Panc1 (cell line): ENCODE measurements at regions not wholly inside any gene's neighbourhood (a gene's known extent, or its start where the extent isn't known, plus 50 kb on each side); places are given as distances from the start of the nearest gene placed in this dataset.

Experiments used
- ATAC-seq: fragments of 200-7000 bp; cut with Tn5 transposase; 2 replicates; pipeline ENCODE4 v1.9.1; 2020; ENCODE audit warnings: mild to moderate bottlenecking, moderate library complexity
- BruUV-seq: library from RNA; stranded (reverse); fragments of 400-500 nt; replicated peaks from 2 replicates; lab custom pipeline; 2021; lab: Mats Ljungman, UMichigan
- CTCF ChIA-PET: fragments of 300-600 bp; sonication (Branson Sonifier 250); formaldehyde crosslinking; loops from one replicate; lab custom pipeline; 2022; ENCODE audit warnings: antibody characterized with exemption; lab: Charles Lee
- POLR2A ChIA-PET: fragments of 300-600 bp; sonication (Branson Sonifier 250); formaldehyde crosslinking; loops from one replicate; lab custom pipeline; 2022; ENCODE audit warnings: antibody characterized with exemption; lab: Charles Lee
- DNase-seq: peaks from one replicate; pipeline ENCODE4 v3.0.0-alpha.2; 2010; ENCODE audit warnings: low read depth, low spot score
- H3K27ac ChIP-seq: 2 replicates; pipeline ENCODE4 v1.5.1; 2011; ENCODE audit warnings: mild to moderate bottlenecking, low read length, inconsistent platforms
- H3K27me3 ChIP-seq: fragments of 200-500 bp; sonication (Bioruptor generic); 2 replicates; pipeline ENCODE4 v1.6.0; 2014; ENCODE audit warnings: low read length, inconsistent platforms; ENCODE audit not compliant: control insufficient read depth, insufficient read depth
- H3K36me3 ChIP-seq: fragments of 200-500 bp; sonication (Bioruptor generic); 2 replicates; pipeline ENCODE4 v1.5.1; 2014; ENCODE audit warnings: inconsistent platforms, mild to moderate bottlenecking, low read length, moderate library complexity; ENCODE audit not compliant: control insufficient read depth, insufficient read depth
- H3K4me1 ChIP-seq: 2 replicates; pipeline ENCODE4 v1.5.1; 2011; ENCODE audit warnings: inconsistent platforms, mild to moderate bottlenecking, low read length, moderate library complexity; ENCODE audit not compliant: control insufficient read depth, insufficient read depth
- H3K4me3 ChIP-seq, 2 experiments: 2 replicates each; pipeline ENCODE4 v1.5.1; 2011 to 2012; ENCODE audit warnings: low read depth in 2 of 2, low read length in 2 of 2, mild to moderate bottlenecking in 2 of 2, inconsistent platforms in 1 of 2, moderate library complexity in 1 of 2
- H3K9me3 ChIP-seq: fragments of 200-500 bp; sonication (Bioruptor generic); 2 replicates; pipeline ENCODE4 v1.5.1; 2014; ENCODE audit warnings: low read depth, mild to moderate bottlenecking, inconsistent platforms, low read length, moderate library complexity; ENCODE audit not compliant: control insufficient read depth, insufficient read depth
- CTCF ChIP-seq: fragments of 450-650 bp; IDR thresholded peaks from 2 replicates; pipeline ENCODE4 v1.5.1; 2017; ENCODE audit warnings: mild to moderate bottlenecking
- POLR2AphosphoS5 ChIP-seq: IDR thresholded peaks from 2 replicates; pipeline ENCODE4 v1.6.1; 2012; ENCODE audit warnings: mild to moderate bottlenecking, low read depth, low read length, moderate library complexity
- REST ChIP-seq, 2 experiments: IDR thresholded peaks; 2 replicates each; pipeline ENCODE4 v1.6.1; 2011 to 2012; ENCODE audit warnings: low read depth in 2 of 2, control low read depth in 1 of 2, low read length in 1 of 2, mild to moderate bottlenecking in 1 of 2, moderate library complexity in 1 of 2; ENCODE audit not compliant: insufficient read depth in 1 of 2
- SIN3A ChIP-seq: IDR thresholded peaks from 2 replicates; pipeline ENCODE4 v1.6.1; 2012; ENCODE audit warnings: low read depth, mild to moderate bottlenecking, low read length, moderate library complexity, borderline replicate concordance; ENCODE audit not compliant: insufficient read depth
- TCF7L2 ChIP-seq: IDR thresholded peaks from 2 replicates; pipeline ENCODE4 v1.6.1; 2011; ENCODE audit warnings: mild to moderate bottlenecking, low read depth, low read length, inconsistent platforms
- in situ Hi-C: cut with HindIII; loops from 2 replicates; pipeline ENCODE4 v1.10.0; 2016; ENCODE audit warnings: low sequenced_read_pairs, low pct_unique_long_range_greater_than_20kb
- intact Hi-C: fragments of 100-400 bp; cut with micrococcal nuclease; formaldehyde crosslinking; loops from one replicate; pipeline ENCODE4 v1.10.0; 2022; ENCODE audit not compliant: unreplicated experiment

- ChIA-PET POLR2A (no interaction called here), CTCF (no interaction called here)
- Histone ChIP-seq H3K9me3 (no peaks in the 10 kb centered on the region), H3K27me3 (peaks cover 2% of the 10 kb centered on the region; the same call in 1 of the 2 replicates), H3K36me3 (no peaks in the 10 kb centered on the region), H3K27ac (no peak overlapping the region), H3K4me1 (no peaks in the 10 kb centered on the region), H3K4me3 (no peak overlapping the region)
- no peak for DNase-seq
- in situ Hi-C loops (no loop called here), intact Hi-C loops (no loop called here)
- ATAC-seq: no peak
- TF ChIP-seq REST (IDR thresholded peaks at IDR 0.05; ENCODE audit: insufficient read depth in 1 of 2, low read depth in 2 of 2, low read length in 1 of 2) (no peak), TCF7L2 (no peak), SIN3A (no peak), CTCF (no peak), POLR2AphosphoS5 (no peak)
- BruUV-seq: no TSS peak
Measured at GRCh38 chr7:26551740-26552139, 260.1 kb downstream of the SNX10 start.

GRCh38 chr7:26553128-26553527 is 261.5 kb downstream of the SNX10 start:
- intact Hi-C loops: no loop called here
- in situ Hi-C loops: no loop called here

More at GRCh38 chr7:26553128-26553527, 261.5 kb downstream of the SNX10 start:
- DNase-seq: no peak
- Histone ChIP-seq H3K36me3 (no peaks in the 10 kb centered on the region), H3K4me1 (no peaks in the 10 kb centered on the region), H3K4me3 (no peak overlapping the region), H3K9me3 (no peaks in the 10 kb centered on the region), H3K27ac (no peak overlapping the region), H3K27me3 (peaks cover 2% of the 10 kb centered on the region; the same call in 1 of the 2 replicates)
- BruUV-seq: no TSS peak
- ChIA-PET POLR2A (interaction anchor here (0.5 kb wide), 1 partner anchor 197 kb away, joined by 7 read pairs; no protein-coding TSS in a partner anchor), CTCF (no interaction called here)
- ATAC-seq: no peak
- TF ChIP-seq TCF7L2 (no peak), POLR2AphosphoS5 (no peak), SIN3A (no peak), CTCF (no peak), REST (IDR thresholded peaks at IDR 0.05; ENCODE audit: insufficient read depth in 1 of 2, low read depth in 2 of 2, low read length in 1 of 2) (no peak)
